Natural killer cell treated with Interleukin-12 subunit alpha and Interleukin-12 subunit beta and Interleukin-15 and Interleukin-18, amount 100 ng/mL, for 72 hours (primary cell): ENCODE measurements at regions not wholly inside any gene's neighbourhood (a gene's known extent, or its start where the extent isn't known, plus 50 kb on each side); places are given as distances from the start of the nearest gene placed in this dataset.
"Not testable (repeated sequence)": the region's sequence is repeated elsewhere in the genome, so short reads cannot be mapped to it uniquely, and the experiment has no call there.

Experiments
- ATAC-seq, 2 donors: fragments of 150-1000 bp; cut with Tn5 transposase in 1 of 2; sonication (Bioruptor Pico), chemical (Tn5 transposase) in 1 of 2; 2 replicates each; pipeline ENCODE4 v1.10.0; 2021
- DNase-seq: peaks from one replicate; pipeline ENCODE4 v3.0.0; 2022; ENCODE audit warnings: low spot score
- H3K27ac Mint-ChIP-seq, 2 donors: 1 replicate in 1 of 2; 2 replicates in 1 of 2; pipeline ENCODE4 v1.8.0; 2022; ENCODE audit warnings: mixed read lengths in 2 of 2, mild to moderate bottlenecking in 1 of 2, moderate library complexity in 1 of 2
- H3K27me3 Mint-ChIP-seq, 2 donors: 1 replicate in 1 of 2; 2 replicates in 1 of 2; pipeline ENCODE4 v1.8.0; 2022; ENCODE audit warnings: mixed read lengths in 2 of 2
- H3K36me3 Mint-ChIP-seq: one replicate; pipeline ENCODE4 v1.8.0; 2022; ENCODE audit warnings: mixed read lengths
- H3K4me1 Mint-ChIP-seq, 2 donors: 1 replicate in 1 of 2; 2 replicates in 1 of 2; pipeline ENCODE4 v1.8.0; 2022; ENCODE audit warnings: low read depth in 2 of 2, mixed read lengths in 2 of 2, mild to moderate bottlenecking in 1 of 2
- H3K4me3 Mint-ChIP-seq: one replicate; pipeline ENCODE4 v1.8.0; 2022; ENCODE audit warnings: mixed read lengths
- H3K9me3 Mint-ChIP-seq: 2 replicates; pipeline ENCODE4 v1.8.0; 2022; ENCODE audit warnings: mixed read lengths

DNA sequence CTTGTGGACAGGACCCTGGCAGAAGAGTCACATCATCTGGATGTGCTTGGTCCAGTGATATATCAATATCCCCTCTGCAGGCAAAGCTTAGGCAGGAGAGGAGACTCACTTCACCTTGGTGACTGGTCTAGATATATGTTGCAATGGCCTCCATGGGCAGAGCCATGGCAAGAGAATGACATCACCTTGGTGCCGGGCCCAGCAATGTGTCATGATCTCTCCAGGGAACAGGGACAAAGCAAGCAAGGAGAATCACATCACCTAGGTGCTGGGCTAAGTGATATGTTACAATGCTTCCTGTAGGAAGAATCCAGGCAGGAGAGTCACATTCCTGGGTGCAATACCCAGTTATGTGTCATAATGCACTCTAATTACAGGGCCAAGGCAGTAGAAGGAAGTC lies 2106.2 kb downstream of the TP53TG3F start:
- peaks cover 5% of the 10 kb centered on the region for H3K36me3 Mint-ChIP-seq
- no peaks in the 10 kb centered on the region for H3K4me1 Mint-ChIP-seq
- H3K27ac Mint-ChIP-seq, result no peak overlapping the region
- H3K27me3 Mint-ChIP-seq, result no peaks in the 10 kb centered on the region
- no peak overlapping the region for H3K4me3 Mint-ChIP-seq
- H3K9me3 Mint-ChIP-seq, result peaks cover 13% of the 10 kb centered on the region
- no peak for ATAC-seq
- DNase-seq, result no peak

DNA sequence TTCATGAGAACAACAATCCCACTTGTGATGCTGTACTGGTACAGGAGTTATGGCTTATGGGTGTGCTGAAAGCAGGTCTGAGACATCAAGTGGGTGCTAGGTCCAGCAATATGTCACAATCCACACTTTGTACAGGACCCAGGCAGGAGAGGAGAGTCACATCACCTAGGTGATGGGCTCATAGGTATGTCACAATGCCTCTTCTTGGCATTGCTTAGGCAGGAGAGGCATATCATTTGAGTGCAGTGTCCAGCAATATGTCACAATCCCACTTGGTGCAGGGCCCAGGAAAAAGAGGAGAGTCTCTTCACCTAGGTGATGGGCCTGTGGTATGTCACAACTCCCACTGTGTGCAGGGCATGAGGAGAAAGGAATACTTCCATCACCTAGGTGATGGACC lies 2110.0 kb downstream of the TP53TG3F start:
- Mint-ChIP-seq H3K36me3 (peaks cover 11% of the 10 kb centered on the region), H3K27me3 (no peaks in the 10 kb centered on the region), H3K27ac (no peak overlapping the region), H3K4me3 (no peak overlapping the region), H3K4me1 (no peaks in the 10 kb centered on the region), H3K9me3 (peaks cover 23% of the 10 kb centered on the region)
- ATAC-seq (no peak), DNase-seq (no peak)

DNA sequence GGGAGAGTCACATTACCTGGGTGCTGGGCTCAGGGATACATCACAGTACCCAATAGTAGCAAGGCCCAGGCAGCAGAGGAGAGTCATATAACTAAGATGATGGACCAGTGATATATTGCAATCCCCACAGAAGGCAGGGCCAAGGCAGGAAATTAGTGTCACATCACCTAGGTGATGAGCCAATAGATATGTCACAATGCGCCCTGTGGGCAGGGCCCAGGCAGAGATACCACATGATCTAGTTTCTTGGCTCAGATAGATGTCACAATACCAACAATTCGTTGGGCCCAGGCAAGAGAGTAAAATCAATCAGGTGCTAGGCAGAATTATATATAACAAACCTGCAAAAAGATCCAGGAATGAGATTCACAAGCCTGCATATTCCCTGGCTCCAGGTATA lies 2111.5 kb downstream of the TP53TG3F start:
- H3K4me1 Mint-ChIP-seq, result no peaks in the 10 kb centered on the region
- ATAC-seq, result no peak
- H3K36me3 Mint-ChIP-seq, result peaks cover 16% of the 10 kb centered on the region
- no peak for DNase-seq
- H3K4me3 Mint-ChIP-seq, result no peak overlapping the region
- no peaks in the 10 kb centered on the region for H3K27me3 Mint-ChIP-seq
- no peak overlapping the region for H3K27ac Mint-ChIP-seq
- H3K9me3 Mint-ChIP-seq, result peaks cover 23% of the 10 kb centered on the region

DNA sequence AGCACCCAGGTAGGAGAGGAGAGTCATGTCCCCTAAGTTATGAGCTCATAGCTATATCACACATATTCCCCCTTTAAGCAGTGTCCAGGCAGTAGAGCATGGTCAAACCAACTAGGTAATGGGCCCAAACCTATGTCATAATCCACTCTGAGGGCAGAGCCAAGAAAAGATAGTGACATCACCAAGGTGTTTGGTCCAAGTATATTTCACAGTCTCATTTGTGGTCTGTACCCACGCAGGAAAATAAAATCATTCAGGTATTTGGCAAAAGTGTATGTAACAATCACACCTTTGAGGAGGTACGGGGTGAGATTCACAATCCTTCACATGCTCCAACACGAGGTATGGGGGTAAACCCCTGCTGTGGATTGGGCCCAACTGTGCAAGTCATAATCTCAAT lies 2112.8 kb downstream of the TP53TG3F start:
- H3K27ac Mint-ChIP-seq, result no peak overlapping the region
- DNase-seq (no peak), ATAC-seq (no peak)
- no peak overlapping the region for H3K4me3 Mint-ChIP-seq
- H3K36me3 Mint-ChIP-seq, result peaks cover 16% of the 10 kb centered on the region
- H3K4me1 Mint-ChIP-seq, result no peaks in the 10 kb centered on the region
- peaks cover 26% of the 10 kb centered on the region for H3K9me3 Mint-ChIP-seq
- no peaks in the 10 kb centered on the region for H3K27me3 Mint-ChIP-seq

DNA sequence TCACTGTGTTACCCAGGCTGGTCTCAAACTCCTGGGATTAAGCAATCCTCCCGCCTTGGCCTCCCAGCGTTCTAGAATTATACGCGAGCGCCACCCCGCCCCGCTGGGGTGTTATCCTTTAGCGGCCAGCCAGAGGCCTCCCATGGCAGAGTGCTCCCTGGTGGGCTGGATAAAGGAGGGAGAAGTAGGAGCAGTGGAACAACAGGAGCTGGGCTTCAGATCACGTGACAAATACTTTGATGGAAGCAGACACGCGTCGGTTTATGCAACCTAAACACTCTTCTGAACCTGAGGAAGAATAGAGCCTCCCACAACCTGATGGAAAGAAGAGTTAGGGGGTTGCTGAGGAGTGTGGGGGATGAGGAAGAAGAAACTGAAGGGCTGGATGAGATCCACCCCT lies 2114.0 kb downstream of the TP53TG3F start:
- H3K4me3 Mint-ChIP-seq, result no peak overlapping the region

DNA sequence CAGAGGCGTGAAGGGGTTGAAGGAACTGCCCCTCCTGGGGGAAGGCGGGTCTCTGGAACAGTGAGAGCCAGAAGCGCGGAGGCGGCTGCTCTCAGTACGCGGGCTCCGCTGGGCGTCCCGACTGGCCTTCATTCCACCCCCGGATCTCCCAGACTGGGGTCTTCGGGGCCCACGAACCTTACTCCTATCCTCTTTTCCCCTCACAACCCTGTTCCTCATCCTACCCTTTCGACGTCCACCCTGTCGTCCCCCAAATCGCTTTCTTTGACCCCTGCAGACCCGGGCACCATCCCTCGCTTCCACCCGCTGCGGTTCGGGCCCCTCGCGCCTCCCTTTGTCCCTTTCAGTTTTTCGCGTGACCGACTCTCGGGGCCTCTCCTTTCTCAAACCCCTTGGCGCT lies 2114.6 kb downstream of the TP53TG3F start:
- peaks cover 11% of the 10 kb centered on the region for H3K36me3 Mint-ChIP-seq

More for the DNA sequence above, 2114.0 kb downstream of the TP53TG3F start:
- H3K9me3 Mint-ChIP-seq, result peaks cover 24% of the 10 kb centered on the region
- ATAC-seq (no peak), DNase-seq (no peak)
- H3K4me1 Mint-ChIP-seq, result no peaks in the 10 kb centered on the region
- no peaks in the 10 kb centered on the region for H3K27me3 Mint-ChIP-seq
- H3K27ac Mint-ChIP-seq, result no peak overlapping the region
- peaks cover 11% of the 10 kb centered on the region for H3K36me3 Mint-ChIP-seq

DNA sequence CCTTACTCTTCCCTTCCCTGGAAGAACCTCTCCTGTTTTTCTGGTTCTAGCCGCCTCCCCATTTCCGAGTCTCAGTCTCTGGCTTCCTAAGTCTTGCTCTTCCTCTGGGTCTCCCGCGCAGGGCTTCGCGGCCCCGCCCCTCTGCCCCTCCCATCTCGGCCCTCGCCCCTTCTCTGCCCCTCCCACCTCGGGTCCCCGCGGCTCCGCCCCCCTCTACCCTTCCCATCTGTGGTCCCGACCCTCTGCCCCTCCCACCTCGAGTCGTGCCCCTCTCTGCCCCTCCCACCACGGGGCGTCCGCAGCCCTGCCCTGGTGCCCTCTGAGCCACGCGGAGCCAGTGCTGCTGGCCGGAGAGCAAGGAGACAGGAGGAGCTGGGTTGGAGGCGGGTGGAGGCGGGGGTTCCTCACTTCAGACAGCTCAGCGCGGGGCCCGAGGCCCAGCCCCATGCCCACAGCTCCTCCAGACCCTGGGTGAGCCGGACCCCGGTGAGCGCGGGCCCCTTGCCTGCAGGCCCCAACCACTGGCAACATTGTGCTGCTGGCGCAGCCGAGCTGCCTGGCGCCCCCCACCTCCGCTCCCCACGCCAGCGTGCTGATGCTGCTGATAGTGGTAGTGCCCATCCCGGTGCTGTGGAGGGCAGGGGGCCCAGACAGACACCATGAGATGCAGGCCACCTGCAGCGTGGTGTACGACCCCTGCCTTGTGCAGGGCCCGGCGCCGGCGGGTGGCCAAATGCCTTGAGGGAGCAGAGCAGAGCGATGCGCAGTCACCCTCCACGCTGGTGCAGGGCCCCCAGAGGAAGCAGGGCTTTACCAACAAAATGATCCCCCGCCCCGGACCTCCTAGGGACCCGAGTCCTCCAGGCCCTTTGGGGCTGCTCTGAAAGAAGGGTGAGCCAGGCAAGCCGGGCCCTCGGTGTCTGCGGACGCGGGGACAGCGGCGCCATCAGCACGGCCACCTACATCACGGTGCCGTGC lies 2115.3 kb downstream of the TP53TG3F start:
- DNase-seq (no peak), ATAC-seq (peak; percentile 5 to 37)
- Mint-ChIP-seq H3K27me3 (no peaks in the 10 kb centered on the region), H3K4me3 (no peak overlapping the region), H3K9me3 (peaks cover 19% of the 10 kb centered on the region), H3K36me3 (peaks cover 11% of the 10 kb centered on the region), H3K4me1 (no peaks in the 10 kb centered on the region), H3K27ac (no peak overlapping the region)

More for the DNA sequence above, 2114.6 kb downstream of the TP53TG3F start:
- Mint-ChIP-seq H3K4me3 (no peak overlapping the region), H3K9me3 (peaks cover 24% of the 10 kb centered on the region), H3K4me1 (no peaks in the 10 kb centered on the region), H3K27me3 (no peaks in the 10 kb centered on the region), H3K27ac (no peak overlapping the region)
- DNase-seq (no peak), ATAC-seq (no peak)

DNA sequence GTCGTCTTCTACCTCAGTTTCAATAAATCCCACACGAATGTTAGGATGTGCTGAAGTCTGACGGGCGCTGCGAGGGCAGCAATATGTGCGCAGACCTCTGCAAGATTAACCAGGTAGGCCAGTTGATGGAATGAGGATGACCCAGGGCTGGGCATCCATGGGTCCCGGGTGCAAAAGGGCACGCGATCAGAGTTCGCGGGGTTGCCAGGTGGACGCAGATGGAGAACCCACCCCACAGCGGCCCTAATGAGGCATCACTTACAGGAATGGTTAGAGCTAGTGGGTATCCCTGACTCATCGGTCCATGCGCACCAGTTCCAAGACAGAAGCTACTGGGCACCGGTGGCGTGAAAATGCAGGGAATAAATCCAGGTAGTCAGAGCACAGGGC lies 2116.0 kb downstream of the TP53TG3F start:
- Mint-ChIP-seq H3K9me3 (peaks cover 19% of the 10 kb centered on the region), H3K27me3 (no peaks in the 10 kb centered on the region), H3K27ac (no peak overlapping the region), H3K4me3 (no peak overlapping the region), H3K36me3 (peaks cover 11% of the 10 kb centered on the region), H3K4me1 (no peaks in the 10 kb centered on the region)
- DNase-seq, result no peak
- no peak for ATAC-seq

DNA sequence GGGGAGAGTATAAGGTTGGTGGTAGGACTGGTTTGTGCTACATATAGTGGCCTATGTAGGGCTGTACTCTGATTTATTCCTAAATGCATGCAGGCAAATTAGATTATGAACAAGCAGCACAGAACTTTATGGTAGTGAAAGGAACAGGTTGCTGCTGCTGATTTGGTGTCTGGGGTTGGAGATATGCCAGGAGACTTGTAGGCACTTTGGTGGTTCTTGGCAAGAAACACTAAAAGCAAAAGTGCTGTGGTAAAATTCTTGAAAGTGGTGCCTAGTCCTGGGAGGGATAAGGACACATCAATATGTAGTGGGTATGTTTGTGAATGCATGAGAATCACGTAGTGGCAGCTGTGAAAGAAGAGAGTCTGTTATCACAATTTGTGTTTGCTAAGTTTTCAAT lies 2126.0 kb downstream of the TP53TG3F start:
- Mint-ChIP-seq H3K4me1 (no peaks in the 10 kb centered on the region), H3K9me3 (peaks cover 11% of the 10 kb centered on the region), H3K27me3 (no peaks in the 10 kb centered on the region), H3K36me3 (peaks cover 11% of the 10 kb centered on the region), H3K27ac (no peak overlapping the region), H3K4me3 (no peak overlapping the region)
- DNase-seq (no peak), ATAC-seq (no peak)

DNA sequence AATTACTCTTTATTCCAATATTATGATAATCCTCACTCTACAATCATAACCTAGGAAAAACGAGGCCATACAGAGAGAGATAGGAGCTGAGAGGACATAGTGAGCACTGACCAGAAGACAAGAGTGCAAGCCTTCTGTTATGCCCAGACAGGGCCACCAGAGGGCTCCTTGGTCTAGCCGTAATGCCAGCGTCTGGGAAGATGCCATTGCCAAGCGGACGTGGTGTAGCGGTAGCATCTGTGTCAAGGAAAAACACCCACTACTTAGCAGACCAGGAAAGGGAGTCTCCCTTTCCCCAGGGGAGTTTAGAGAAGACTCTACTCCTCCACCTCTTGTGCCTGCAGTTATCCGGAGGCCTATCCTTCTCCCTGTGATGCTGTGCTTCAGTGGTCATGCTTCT lies 2131.5 kb downstream of the TP53TG3F start:
- not testable (repeated sequence) for H3K4me3 Mint-ChIP-seq, DNase-seq, ATAC-seq, H3K27me3 Mint-ChIP-seq, H3K27ac Mint-ChIP-seq, H3K9me3 Mint-ChIP-seq, H3K4me1 Mint-ChIP-seq
- H3K36me3 Mint-ChIP-seq, result peaks cover 12% of the 10 kb centered on the region

DNA sequence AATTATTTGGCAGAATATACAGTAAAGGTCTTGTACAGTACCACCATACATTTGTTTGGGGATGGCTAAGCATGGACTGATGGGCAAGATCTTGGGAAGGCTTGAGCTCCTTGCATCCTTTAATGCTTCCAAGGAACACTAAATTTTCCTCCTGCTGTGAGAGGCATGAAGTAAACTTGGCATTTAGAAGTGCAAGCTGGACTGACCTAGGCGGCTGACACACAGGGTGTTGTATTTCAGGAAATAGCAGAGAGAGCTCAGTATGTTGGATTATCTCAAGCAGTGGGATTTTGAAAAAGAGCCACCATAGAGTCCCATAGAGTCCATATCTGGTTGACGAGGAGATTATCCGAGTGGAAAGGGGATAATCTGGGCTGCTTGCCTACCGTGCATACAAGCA lies 2137.1 kb downstream of the TP53TG3F start:
- peaks cover 28% of the 10 kb centered on the region for H3K9me3 Mint-ChIP-seq
- no peaks in the 10 kb centered on the region for H3K27me3 Mint-ChIP-seq
- ATAC-seq (no peak), DNase-seq (no peak)
- H3K4me3 Mint-ChIP-seq, result no peak overlapping the region
- no peaks in the 10 kb centered on the region for H3K4me1 Mint-ChIP-seq
- H3K27ac Mint-ChIP-seq, result no peak overlapping the region
- peaks cover 22% of the 10 kb centered on the region for H3K36me3 Mint-ChIP-seq

DNA sequence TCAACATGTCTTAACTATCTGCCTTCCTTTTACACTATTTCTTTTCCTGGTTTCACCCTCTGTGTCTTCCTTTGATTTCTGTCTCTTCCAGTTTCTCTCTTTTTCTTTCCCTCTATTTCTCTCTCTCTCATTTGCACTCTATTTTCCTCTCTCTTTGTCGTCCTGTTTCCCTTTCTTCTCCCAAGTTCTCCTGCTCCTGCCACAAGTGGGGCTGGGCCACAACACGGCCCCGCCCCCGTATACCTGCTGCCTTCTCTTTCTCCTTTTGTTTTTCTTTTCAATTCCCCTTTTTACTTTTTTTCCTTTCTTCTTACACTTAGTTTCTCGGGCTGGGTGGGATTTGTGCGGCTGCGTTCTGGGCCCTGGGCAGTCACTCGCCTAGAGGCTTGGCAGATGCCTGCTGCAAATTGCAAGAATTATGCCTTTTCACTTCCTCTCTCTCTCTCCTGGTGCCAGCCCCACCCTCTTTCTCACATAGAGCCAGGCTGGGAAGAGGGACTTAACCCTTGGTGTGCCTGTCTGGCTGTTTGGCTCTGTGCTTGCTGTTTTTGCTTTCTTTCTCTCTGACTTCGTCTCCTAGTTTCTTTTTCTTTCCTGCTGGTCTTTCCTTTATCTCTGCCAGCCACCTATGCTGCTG lies 2139.4 kb downstream of the TP53TG3F start:
- H3K27me3 Mint-ChIP-seq, result no peaks in the 10 kb centered on the region
- DNase-seq (no peak), ATAC-seq (no peak)
- H3K9me3 Mint-ChIP-seq, result peaks cover 26% of the 10 kb centered on the region
- H3K27ac Mint-ChIP-seq, result no peak overlapping the region
- no peak overlapping the region for H3K4me3 Mint-ChIP-seq
- peaks cover 17% of the 10 kb centered on the region for H3K36me3 Mint-ChIP-seq
- no peaks in the 10 kb centered on the region for H3K4me1 Mint-ChIP-seq

DNA sequence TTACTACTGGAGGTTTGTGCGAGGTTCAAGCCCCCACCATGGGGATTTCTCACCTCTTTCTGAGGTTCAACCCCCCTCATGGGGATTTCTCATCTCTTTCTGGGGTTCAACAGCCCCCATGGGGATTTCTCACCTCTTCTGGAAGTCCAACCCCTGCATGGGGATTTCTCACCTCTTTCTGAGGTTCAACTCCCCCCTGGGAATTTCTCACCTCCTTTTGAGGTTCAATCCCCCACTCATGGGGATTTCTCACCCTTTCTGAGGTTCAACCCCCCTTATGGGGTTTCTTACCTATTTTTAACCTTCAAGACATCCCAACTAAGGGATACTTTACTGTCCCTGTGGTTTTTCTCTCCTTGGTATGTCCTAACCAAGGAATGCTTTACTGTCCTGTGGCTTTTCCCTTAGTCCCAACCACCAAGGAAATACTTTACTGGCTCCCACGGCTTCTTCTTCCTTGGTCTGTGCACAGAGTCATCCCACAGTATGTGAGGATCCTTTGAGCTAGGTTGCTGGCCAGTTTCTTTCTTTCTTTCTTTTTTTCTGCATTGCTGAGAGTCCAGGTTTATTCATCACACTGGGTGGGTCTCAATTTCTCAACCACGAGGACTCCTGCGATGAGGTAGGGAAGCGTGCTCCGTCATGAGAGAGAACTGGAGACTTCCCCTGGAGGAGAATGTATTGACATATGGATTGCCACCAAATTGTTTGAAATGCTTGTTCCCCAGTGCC lies 2140.2 kb downstream of the TP53TG3F start:
- no peak overlapping the region for H3K27ac Mint-ChIP-seq
- no peak for DNase-seq
- H3K9me3 Mint-ChIP-seq, result peaks cover 25% of the 10 kb centered on the region
- no peaks in the 10 kb centered on the region for H3K27me3 Mint-ChIP-seq
- H3K4me1 Mint-ChIP-seq, result no peaks in the 10 kb centered on the region
- ATAC-seq, result no peak
- no peak overlapping the region for H3K4me3 Mint-ChIP-seq
- peaks cover 15% of the 10 kb centered on the region for H3K36me3 Mint-ChIP-seq

DNA sequence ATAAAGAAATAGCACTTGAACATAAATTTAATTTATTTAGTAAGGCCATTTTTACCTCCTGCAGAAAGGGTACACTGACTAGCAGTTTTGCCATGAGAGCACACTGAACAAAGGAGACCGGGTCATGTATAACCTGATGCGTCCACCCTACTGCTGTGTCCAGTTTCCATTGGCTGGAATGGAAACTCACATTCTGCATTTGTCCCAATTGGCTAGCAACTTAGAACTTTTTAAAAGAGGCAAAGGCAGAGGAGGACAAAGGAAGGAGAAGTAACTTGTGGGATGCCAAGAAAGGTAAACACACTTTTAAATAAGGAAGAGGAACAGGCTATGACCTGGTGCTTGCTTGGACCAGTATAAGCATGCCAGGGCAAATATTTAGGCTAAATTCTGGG lies 2140.7 kb downstream of the TP53TG3F start:
- H3K27me3 Mint-ChIP-seq, result not testable (repeated sequence)

More for the DNA sequence above, 2140.7 kb downstream of the TP53TG3F start:
- not testable (repeated sequence) for H3K27ac Mint-ChIP-seq, ATAC-seq, DNase-seq, H3K4me1 Mint-ChIP-seq, H3K4me3 Mint-ChIP-seq
- peaks cover 15% of the 10 kb centered on the region for H3K36me3 Mint-ChIP-seq
- peaks cover 22% of the 10 kb centered on the region for H3K9me3 Mint-ChIP-seq
